NCI-H526 treated with DMSO at 0.1 percent for 48 hours (cell line): ENCODE measurements at regions not wholly inside any gene's neighbourhood (a gene's known extent, or its start where the extent isn't known, plus 50 kb on each side); places are given as distances from the start of the nearest gene placed in this dataset.
"Not testable (repeated sequence)": the region's sequence is repeated elsewhere in the genome, so short reads cannot be mapped to it uniquely, and the experiment has no call there.

Source experiments
- DNase-seq: peaks from one replicate; lab custom pipeline; 2025; lab: John Stamatoyannopoulos, UW

DNA sequence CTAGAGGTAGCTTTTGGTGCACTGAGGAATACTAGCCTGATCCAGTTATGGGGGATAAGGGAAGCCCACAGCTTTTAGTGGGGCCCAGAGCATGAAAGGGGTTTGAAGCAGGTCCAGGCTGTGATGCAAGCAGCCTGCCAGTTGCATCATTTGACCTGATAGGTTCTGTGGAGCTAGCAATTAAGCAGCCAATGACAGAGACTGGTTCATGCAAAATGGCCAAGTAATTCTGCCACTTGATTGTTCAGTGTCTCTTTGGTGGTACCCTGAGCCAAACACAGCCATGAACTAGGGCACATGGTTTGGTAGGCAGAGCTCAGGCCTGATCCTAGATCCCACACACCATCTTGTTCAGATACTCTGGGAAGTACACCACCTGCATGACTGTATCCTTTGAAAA lies 91.0 kb upstream of the PRR23C start:
- DNase-seq, result no peak

DNA sequence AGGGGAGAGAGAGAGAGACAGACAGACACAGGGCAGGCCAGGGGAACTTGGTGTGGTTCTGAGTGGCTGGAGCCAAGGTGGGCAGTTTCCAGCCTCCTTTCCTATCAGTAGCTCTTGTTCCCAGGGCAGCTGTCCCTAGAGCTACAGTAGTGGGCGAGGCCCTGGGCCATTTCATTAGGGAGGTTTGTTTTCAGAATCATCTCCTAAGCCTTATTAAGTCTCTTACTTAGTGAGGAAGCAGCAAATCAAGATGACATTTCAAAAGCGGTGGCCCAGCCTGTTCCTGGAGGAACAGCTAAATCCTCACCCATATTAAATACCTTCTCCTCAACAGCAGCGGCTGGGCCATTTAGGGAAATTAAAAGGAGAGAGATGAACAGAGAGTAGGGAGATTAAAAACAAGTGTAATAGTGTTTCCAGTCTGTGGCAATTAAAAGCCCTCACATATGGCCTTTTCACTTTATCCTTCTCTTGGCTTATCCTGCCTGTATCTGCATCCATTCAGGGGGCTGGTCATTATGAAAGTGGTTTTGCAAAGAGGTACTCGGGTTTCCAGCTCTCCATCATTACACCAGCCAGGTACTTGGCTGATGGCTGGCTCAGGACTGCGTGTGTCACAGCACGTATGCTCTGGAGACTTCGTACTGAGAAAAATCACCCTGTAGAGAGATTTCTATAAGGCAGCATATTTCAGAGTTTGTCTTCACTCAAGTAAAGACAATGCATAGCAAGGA lies 91.9 kb upstream of the PRR23C start:
- DNase-seq, result no peak

DNA sequence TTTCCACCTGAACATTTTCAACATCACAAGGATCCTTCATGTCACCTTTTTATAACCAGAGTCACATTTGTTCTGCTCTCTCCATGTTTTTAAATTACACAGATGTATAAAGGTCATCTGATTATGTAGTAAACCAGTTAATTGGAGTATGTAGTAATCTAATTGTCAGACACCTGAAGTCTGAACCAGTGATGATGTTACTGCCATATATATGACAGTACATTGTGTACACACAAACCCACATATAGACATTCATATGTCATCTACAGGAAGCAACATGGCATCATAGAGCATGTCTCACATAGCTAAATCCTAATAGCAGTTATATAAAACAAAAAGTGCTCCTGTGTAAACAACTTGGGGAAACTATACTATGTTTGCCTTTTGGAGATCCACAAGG lies 95.9 kb upstream of the PRR23C start:
- no peak for DNase-seq

DNA sequence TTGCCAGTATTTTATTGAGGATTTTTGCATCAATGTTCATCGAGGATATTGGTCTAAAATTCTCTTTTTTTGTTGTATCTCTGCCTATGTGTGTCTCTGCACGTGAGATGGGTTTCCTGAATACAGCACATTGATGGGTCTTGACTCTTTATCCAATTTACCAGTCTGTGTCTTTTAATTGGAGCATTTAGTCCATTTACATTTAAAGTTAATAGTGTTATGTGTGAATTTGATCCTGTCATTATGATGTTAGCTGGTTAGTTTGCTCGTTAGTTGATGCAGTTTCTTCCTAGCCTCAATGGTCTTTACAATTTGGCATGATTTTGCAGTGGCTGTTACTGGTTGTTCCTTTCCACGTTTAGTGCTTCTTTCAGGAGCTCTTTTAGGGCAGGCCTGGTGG lies 101.3 kb upstream of the PRR23C start:
- not testable (repeated sequence) for DNase-seq

DNA sequence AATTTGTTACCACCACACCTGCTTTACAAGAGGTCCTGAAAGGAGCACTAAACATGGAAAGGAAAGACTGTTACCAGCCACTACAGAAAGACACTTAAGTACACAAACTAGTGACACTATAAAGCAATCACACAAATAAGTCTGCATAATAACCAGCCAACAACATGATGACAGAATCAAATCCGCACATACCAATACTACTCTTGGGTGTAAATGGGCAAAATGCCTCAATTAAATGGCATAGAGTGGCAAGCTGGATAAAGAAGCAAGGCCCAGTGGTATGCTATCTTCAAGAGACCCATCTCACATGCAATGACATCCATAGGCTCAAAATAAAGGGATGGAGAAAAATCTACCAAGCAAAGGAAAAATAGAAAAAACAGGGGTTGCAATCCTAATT lies 106.8 kb upstream of the PRR23C start:
- no peak for DNase-seq

DNA sequence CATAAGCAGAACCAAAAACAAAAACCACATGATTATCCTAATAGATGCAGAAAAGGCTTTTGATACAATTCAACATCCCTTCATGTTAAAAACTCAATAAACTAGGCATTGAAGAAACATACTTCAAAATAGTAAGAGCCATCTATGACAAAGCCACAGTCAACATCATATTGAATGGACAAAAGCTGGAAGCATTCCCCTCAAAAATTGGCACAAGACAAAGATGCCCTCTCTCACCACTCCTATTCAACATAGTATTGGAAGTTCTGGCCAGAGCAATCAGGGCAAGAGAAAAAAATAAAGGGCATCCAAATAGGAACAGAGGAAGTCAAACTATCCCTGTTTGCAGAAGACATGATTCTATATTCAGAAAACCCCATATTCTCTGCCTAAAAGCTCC lies 108.7 kb upstream of the PRR23C start:
- DNase-seq, result not testable (repeated sequence)

DNA sequence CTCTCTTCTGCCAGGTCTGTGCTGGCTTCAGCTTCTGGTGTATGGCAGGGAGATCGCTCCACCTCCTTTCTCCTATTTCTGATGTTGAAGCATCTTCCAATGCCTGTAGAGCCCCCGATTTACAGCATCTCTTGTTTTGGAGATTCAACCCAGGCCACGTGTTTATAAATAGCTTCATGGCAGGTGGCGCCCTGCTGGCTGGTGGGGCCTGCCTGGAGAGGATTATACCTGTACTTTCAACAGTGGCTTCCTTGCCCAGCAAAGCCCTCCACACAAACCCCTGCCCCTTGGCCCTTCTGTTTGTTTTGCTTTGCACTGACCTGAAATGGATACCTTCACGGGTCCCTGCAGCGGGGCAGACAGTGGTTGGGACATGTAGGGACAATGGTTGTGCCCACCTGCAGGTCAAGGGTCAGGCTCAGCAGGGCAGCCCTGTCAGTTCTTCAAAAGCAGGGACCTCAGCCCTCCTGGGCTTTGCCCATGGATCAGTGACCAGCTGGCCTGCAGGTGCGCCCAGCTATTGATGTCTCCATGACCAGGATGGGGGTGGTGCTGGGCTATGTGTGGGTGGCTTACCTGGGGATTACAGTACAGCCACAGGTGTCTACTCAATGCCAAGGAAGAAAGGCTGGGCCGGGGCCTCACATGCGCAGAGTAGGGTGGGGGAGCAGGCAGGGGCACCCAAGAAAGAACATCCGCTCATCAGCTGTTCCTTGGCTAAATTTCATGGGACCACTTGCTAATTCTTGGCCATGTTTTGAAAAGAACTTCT lies 112.7 kb upstream of the PRR23C start:
- no peak for DNase-seq

DNA sequence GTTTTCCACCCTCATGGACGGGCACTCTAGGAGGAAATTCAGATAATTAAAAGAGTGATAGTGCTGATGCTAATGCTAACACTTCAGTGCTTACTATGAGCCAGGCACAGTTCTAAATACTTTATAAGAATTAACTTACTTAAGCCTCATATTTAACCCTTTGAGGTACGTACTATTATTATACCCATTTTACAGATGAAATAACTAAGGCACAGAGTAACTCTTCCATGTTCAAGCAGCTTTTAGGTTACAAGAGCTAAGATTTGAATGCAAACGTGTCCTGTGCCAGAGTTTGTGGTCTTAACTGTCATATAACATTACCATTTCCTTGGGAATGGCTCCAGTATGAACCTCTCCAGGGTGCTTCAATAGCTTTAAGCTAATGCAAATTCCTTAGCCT lies 114.7 kb upstream of the PRR23C start:
- no peak for DNase-seq

DNA sequence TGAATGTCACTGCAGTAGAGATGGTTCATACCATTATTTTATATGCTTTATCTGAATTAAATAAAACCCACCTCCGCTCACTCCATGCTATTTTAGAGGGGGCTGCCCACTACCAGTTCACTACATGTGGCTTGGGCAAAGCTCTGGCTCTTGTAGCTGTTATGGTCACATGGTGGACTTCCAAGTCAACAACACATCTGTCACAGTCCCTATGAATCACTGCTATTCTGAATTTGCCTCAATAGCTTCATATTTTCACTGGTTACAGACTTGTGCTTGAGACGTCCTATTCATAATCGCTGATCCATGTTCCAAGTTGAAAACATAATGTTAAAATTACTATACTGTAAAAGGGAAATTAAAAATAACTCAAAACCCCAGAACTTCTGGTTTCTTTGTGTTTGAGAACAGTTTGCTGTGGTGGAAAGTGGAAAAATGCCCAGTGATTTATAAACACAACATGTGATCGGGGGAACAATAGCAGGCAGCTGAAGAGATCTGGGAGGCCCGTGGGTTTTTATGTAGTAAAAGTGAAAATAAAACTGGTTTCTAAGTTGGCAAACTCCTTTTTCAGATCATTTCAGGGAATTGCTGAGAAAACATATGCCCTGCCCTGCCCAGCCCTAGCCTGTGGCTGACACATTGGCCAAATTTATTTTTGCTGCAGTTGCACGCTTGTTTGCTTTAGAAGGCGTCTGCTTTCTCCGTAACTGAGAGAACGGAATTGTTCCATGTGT lies 128.8 kb upstream of the PRR23C start:
- DNase-seq, result no peak

DNA sequence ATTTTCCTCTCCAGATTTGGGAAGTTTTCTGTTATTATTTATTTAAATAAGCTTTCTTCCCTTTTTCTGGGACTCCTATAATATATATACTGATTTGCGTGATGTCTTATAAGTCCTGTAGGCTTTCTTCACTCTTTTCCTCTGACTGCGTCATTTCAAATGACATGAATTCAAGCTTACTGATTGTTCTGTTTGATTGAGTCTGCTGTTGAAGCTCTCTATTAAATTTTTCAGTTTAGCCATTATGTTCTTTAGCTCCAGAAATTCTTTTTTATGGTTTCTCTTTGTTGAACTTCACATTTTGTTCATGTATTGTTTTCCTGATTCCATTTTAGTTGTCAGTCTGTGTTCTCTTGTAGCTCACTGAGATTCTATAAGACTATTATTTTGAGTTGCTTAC lies 135.8 kb upstream of the PRR23C start:
- no peak for DNase-seq

DNA sequence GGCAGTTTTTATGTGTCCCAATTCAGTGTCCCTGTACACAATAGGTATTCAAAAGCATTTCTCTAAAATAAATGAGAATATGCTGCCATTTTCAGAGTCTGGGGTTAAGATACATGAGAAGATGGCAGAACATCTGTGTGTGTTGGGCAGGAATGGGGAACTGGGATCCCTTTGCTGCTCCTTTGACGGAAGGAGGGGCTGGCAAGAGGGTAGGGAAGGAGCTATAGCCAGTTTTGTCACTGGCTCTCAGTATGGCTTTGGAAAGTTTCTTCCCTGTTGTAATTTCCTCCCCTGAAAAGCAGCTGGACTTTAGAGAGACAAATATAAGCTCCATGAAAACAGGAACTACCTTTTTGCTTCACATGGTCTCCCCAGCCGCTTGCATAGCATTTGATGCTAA lies 137.5 kb upstream of the PRR23C start:
- no peak for DNase-seq

DNA sequence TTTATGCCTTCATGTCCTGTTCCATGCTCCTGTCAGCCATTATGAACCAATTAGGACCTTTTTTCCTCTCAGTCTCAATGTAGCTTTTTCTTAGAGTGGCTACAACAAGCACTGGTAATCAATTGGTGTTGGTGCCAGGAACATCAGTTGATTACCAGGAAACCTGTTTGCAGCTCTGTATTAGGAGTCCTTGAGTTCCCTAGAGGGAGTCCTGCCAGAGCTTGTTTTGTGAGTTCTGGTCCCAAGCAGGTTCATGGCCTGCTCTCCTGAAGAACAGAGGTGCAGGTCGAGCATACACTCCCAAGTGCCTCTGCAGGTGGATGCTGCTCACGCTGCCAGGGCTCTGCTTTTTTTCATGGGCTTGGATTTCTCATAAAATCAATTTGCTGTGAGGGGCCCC lies 137.9 kb upstream of the PRR23C start:
- no peak for DNase-seq

DNA sequence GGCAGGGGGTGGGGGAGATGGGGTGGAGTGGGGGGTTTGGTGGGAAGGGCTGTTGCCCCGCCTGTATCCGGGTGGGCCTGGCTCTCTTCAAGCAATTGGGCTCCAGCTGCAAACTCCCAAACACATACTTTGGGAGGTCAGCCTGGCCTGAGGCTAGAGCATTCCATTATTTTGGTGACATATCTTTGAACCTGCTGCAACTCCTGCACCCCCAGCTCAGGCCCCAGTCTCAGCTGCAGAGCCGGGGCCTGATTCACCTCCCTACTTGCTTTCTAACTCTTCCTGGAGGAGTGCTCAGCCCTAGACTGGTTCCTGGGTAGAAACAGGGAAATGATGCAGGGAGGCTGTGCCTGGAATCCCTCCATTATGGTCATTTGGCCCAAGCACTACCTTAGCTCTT lies 140.8 kb upstream of the PRR23C start:
- DNase-seq, result no peak

DNA sequence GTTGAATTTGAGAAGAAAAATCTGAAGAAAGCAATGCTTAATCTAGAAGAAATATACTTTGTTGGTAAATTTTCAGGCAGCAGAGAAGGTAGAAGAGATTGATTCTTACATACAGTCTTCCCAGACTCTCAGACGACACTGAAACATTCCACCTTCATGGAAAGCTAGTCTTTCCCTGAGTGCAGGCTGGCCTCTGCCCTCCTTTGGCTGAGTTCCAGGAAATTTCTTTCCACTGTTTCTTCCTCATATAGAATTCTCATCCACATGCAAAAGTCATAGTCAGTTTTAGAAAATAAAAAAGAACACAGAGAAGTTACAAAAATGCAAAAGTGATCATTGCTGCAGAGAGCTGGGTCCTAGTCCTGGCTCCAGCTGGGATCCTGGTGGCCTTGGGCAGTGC lies 142.5 kb upstream of the PRR23C start:
- no peak for DNase-seq

DNA sequence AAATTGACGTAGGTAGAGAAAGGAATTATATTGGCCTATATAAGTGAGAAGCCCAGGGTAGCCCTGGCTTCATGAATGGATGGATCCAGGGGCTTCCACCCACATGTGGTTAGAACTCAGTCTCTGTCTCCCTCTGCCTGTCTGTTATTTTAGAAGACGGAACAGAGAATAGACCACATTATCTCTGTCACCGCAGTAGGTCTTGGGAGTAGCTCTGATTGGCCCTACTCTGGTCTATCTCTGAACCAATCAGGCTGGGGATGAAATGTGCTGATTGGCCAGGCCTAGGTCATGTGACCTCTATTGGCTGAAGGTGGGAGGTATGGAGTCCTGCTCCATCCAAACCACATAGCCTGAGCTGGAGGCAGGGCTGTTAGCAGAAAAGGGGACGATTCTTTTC lies 143.0 kb upstream of the PRR23C start:
- DNase-seq, result no peak

DNA sequence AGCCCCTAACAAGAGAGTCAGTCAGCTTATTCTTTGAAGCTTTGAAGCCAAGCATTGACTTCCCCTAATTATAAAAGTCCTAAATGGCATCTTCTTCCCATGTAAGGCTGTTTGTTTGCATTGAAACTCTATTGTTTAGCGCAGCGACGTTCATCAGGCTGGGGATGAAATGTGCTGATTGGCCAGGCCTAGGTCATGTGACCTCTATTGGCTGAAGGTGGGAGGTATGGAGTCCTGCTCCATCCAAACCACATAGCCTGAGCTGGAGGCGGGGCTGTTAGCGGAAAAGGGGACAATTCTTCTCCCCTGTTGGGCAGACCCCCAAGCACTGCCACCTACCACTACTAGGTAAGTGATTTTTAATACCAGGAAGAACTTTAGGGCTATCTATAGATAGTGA lies 145.3 kb upstream of the PRR23C start:
- no peak for DNase-seq

DNA sequence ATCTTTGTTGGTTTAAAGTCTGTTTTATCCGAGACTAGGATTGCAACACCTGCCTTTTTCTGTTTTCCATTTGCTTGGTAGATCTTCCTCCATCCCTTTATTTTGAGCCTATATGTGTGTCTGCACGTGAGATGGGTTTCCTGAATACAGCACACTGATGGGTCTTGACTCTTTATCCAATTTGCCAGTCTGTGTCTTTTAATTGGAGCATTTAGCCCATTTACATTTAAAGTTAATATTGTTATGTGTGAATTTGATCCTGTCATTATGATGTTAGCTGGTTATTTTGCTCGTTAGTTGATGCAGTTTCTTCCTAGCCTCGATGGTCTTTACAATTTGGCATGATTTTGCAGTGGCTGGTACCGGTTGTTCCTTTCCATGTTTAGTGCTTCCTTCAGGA lies 149.4 kb upstream of the MRPS22 start:
- DNase-seq, result not testable (repeated sequence)

DNA sequence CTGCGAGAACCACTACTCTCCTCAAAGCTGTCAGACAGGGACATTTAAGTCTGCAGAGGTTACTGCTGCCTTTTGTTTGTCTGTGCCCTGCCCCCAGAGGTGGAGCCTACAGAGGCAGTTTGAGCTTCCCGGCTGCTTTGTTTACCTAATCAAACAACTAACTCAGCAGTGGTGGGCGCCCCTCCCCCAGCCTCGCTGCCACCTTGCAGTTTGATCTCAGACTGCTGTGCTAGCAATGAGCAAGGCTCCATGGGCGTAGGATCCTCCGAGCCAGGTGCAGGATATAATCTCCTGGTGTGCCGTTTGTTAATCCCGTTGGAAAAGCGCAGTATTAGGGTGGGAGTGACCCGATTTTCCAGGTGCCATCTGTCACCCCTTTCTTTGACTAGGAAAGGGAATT lies 147.7 kb upstream of the MRPS22 start:
- peak; percentile 18 for DNase-seq

DNA sequence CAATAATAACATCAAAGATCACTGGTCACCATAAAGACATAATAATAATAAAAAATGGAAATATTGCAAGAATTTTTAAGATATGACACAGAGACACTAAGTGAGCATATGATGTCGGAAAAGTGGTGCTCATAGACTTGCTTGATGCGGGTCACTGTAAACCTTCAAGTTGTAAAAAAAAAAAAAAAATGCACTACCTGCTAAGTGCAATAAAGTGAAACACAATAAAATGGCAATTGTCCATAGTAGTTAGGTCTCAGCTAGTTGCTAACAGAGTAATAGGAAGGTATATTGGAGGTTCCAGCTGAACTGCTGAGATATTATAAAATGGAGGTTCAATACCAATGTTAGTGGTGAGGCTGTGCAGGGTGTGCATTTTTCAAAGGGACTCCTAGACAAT lies 146.6 kb upstream of the MRPS22 start:
- no peak for DNase-seq

DNA sequence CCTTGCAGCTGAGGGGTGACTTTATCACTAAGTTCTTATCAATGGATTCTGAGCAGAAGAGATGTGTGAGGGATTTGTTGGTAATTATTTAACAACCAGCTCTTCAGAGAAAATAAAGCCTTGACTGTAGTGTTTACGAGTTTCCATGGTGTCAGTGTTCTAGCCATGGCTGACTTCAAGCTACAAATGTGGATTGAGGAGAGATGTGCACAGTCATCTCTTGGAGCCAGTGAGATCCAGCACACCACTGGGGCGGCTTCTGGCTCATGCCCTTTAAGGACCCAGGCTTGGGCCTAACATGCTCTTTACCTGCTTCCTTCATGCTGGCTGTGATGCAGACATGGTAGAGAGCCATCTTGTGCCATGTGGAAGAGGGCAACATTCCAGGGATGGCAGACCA lies 145.6 kb upstream of the MRPS22 start:
- no peak for DNase-seq

DNA sequence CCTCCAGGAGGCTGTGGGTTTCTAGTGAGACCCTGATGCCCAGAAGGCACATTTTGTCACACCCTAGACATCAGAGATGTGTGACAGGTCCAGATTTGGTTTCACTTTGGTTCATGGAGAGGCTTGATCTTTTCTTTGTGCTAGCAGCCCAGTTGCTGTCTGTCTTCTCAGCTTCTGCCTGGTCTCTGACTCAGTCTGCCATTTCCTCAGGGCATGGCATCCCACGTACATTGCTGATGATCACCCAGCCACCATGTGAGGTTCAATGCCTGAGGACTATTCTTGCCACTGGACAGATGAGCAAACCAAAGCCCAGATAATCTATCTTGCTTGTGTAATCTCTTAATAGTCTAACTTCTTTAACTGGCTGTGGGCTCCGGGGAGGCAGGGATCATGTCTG lies 144.9 kb upstream of the MRPS22 start:
- DNase-seq, result no peak

DNA sequence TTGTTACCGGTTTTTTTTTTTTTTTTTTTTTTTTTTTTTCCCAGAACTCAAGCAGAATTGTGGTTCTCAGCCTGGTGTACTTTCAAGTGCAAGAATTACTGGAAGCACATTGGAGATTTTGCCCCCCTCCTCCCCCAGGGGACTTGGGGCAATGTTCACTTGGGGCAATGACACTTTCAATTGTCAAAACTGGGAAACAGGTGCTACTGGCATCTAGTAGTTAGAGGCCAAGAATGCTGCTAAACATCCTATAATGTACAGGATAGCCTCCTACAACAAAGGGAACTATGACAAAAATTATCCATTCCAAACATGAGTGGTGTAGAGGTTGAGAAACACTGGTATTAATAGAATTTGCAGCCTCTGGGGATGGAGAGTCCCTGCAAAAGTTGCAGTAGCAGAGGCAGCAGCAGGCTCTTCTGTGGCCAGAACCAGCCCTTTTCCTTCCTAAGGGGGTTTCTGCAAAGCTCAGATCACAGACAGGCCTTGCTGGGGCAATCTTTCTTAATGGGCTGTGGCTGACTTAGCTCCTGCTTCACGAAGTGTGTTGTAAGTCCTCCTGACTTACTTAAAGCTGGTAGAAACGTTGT lies 144.3 kb upstream of the MRPS22 start:
- no peak for DNase-seq
